Muscle of back (tissue), 3 donors: ENCODE measurements at regions not wholly inside any gene's neighbourhood (a gene's known extent, or its start where the extent isn't known, plus 50 kb on each side); places are given as distances from the start of the nearest gene placed in this dataset.

ENCODE experiments used
- DNase-seq, 3 donors: peaks; one replicate each; pipeline versions ENCODE4 v3.0.0 to v3.0.0-alpha.2; 2013

GRCh38 chr22:48091060-48091650, 1328.7 kb downstream of the TBC1D22A start:
- DNase-seq: no peak

- no peak for DNase-seq
Measured at GRCh38 chr22:48090332-48090672, 1327.9 kb downstream of the TBC1D22A start.

- peak; percentile 29 to 75 (median 30) for DNase-seq
Measured at GRCh38 chr22:48089601-48090331, 1327.3 kb downstream of the TBC1D22A start.

- no peak for DNase-seq
Measured at GRCh38 chr22:48088926-48089536, 1326.6 kb downstream of the TBC1D22A start.

GRCh38 chr22:48088251-48088650, 1325.8 kb downstream of the TBC1D22A start:
- peak in 2 of 3 donors; percentile 14 to 27 for DNase-seq

- no peak for DNase-seq
Measured at GRCh38 chr22:48085901-48086645, 1323.6 kb downstream of the TBC1D22A start.

GRCh38 chr22:48084729-48085050, 1322.2 kb downstream of the TBC1D22A start:
- no peak for DNase-seq

GRCh38 chr22:48084041-48084728, 1321.7 kb downstream of the TBC1D22A start:
- DNase-seq: no peak

GRCh38 chr22:48083502-48083901, 1321.1 kb downstream of the TBC1D22A start:
- DNase-seq: no peak

- no peak for DNase-seq
Measured at GRCh38 chr22:48082284-48082683, 1319.8 kb downstream of the TBC1D22A start.

- no peak for DNase-seq
Measured at GRCh38 chr22:48081281-48081680, 1318.8 kb downstream of the TBC1D22A start.

GRCh38 chr22:48080316-48081165, 1318.1 kb downstream of the TBC1D22A start:
- DNase-seq: no peak

- no peak for DNase-seq
Measured at GRCh38 chr22:48079505-48080290, 1317.2 kb downstream of the TBC1D22A start.

GRCh38 chr22:48078825-48079224, 1316.4 kb downstream of the TBC1D22A start:
- DNase-seq: no peak

- DNase-seq: no peak
Measured at GRCh38 chr22:48077699-48078098, 1315.2 kb downstream of the TBC1D22A start.

GRCh38 chr22:48076008-48076407, 1313.6 kb downstream of the TBC1D22A start:
- DNase-seq: peak in 1 of 3 donors; percentile 49

GRCh38 chr22:48075604-48076003, 1313.2 kb downstream of the TBC1D22A start:
- DNase-seq: no peak

- DNase-seq: no peak
Measured at GRCh38 chr22:48072777-48073176, 1310.3 kb downstream of the TBC1D22A start.

GRCh38 chr22:48071828-48072227, 1309.4 kb downstream of the TBC1D22A start:
- no peak for DNase-seq

- DNase-seq: no peak
Measured at GRCh38 chr22:48071305-48071704, 1308.9 kb downstream of the TBC1D22A start.
